ENCODE measurements at regions not wholly inside any gene's neighbourhood (a gene's known extent, or its start where the extent isn't known, plus 50 kb on each side); places are given as distances from the start of the nearest gene placed in this dataset.

DNA sequence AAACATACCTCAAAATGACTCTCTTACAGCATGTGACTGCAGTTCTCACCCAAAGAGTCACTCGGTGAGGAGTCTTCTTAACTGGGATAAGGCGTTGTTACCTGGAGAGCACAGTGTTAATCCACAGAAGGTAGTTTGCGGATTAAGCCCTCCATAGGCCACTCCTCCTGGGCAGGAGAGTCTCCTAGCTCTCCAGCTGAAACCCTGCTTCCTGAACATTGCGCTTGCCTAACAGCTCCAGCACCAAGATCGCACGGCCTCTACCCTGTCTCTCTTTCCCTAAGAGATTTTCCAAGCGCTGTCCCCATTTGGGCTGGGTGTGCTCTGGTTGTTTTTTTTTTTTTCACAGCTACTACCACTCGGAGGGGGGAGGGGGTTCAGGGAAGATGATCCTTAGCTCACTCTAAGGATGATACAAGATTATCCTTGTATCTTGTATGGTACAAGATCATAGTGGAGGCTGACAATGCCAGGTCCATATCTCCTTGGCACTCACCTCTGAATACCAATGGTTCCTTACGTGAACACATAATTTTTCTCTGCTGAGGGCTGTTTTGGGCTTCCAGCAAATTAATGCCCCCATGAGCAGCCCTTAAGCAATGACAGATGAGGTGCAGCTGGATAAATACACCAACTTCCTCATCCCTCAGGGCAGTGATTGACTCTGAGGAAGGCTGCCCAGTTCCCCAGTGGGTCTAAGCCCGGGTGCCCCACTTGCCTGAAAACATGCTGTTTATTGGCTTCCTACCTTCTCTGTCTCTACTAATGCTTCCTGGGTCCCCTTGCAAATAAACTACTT lies 185.2 kb upstream of the TSC22D2 start:
- Histone ChIP-seq H3K36me3 (no peaks in the 10 kb centered on the region), H3K27ac (no peak overlapping the region), H3K4me2 (no peak overlapping the region), H3K9me3 (peaks cover 3% of the 10 kb centered on the region; the same call in 1 of the 2 replicates), H3K27me3 (no peaks in the 10 kb centered on the region), H3K4me1 (no peaks in the 10 kb centered on the region), H3K4me3 (no peak overlapping the region), H3K9ac (no peak overlapping the region), H4K20me1 (no peaks in the 10 kb centered on the region)
- no peak for TF ChIP-seq Cebpa-rat (IDR thresholded peaks at IDR 0.05)

DNA sequence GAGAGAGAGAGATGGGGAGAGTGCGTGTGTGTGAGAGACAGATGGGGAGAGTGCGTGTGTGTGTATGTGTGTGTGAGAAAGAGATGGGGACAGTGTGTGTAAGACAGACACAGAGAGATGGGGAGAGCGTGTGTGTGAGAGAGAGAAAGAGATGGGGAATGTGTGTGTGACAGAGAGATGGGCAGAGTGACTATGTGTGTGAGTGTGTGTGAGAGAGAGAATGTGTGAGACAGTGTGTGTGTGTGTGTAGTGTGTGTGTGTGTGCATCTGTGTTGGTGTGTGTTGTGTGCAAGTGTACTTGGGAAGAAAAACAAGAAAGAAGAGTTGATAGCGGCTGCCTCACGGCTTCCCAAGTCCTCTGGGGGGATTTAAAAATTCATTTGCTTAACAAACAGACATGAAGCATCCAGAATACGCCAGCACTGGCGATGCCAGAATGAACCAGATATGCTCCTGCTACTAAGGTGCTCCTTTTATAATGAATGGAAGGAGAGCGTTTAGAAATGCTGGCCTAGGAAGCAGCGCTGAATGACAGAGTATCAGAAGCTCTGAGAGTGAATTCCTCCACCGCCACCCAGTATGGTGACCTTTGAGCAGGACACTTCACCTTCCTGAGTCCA lies 186.1 kb upstream of the TSC22D2 start:
- Histone ChIP-seq H3K27ac (no peak overlapping the region), H3K4me2 (no peak overlapping the region), H3K9ac (no peak overlapping the region), H3K4me3 (no peak overlapping the region), H3K36me3 (no peaks in the 10 kb centered on the region), H4K20me1 (no peaks in the 10 kb centered on the region), H3K27me3 (no peaks in the 10 kb centered on the region), H3K4me1 (no peaks in the 10 kb centered on the region), H3K9me3 (peaks cover 5% of the 10 kb centered on the region; the same call in 1 of the 2 replicates)
- TF ChIP-seq Cebpa-rat (IDR thresholded peaks at IDR 0.05), result no peak

DNA sequence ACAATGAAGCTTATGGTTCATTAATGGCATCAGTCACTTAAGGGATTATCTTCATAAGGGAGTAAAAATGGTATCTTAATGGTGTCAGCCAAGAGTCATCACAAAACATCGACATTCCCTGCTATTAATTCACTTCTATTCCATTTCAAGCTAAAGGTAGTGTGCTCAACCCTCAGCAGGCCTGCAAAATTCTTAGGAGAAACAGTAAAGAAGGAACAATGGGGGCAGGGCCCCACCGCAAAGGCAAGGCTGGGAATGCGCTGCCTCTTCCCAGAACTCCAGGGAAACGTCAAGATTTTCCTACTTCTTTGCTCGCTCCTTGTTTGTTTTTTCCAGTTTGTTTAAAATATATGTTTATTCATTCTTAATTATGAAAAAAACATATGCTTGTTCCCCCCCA lies 187.3 kb upstream of the TSC22D2 start:
- no peaks in the 10 kb centered on the region for H3K36me3 ChIP-seq
- peak overlapping the region; percentile 27; the same call in 1 of the 2 replicates for H3K4me2 ChIP-seq
- H3K9ac ChIP-seq, result no peak overlapping the region
- no peak overlapping the region for H3K4me3 ChIP-seq
- H3K27me3 ChIP-seq, result no peaks in the 10 kb centered on the region
- H3K9me3 ChIP-seq, result peaks cover 5% of the 10 kb centered on the region; the same call in 1 of the 2 replicates
- no peaks in the 10 kb centered on the region for H3K4me1 ChIP-seq
- H4K20me1 ChIP-seq, result no peaks in the 10 kb centered on the region
- no peak overlapping the region for H3K27ac ChIP-seq
- no peak for TF ChIP-seq Cebpa-rat (IDR thresholded peaks at IDR 0.05)

DNA sequence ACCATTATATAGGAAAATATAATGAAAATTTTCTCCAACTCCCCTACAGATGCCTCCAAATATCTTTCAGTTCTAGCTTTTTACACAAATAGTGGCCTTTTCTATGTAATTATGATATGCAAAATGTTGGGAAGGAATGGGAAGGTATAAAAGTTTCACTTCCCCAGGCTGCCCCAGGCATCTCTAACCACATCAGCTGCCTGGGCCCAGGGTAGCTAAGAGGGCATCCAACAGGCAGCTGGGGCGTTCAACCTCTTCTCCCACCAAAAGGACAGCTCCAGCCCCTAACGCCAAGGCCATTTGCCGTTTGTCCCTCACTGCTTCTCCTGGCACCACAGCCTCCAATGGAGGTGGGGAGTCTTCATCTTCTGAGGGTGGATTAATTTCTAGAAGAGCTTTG lies 188.1 kb upstream of the TSC22D2 start:
- Histone ChIP-seq H3K36me3 (no peaks in the 10 kb centered on the region), H3K9ac (no peak overlapping the region), H4K20me1 (no peaks in the 10 kb centered on the region), H3K4me3 (no peak overlapping the region), H3K9me3 (peaks cover 5% of the 10 kb centered on the region; the same call in 1 of the 2 replicates), H3K27ac (no peak overlapping the region), H3K27me3 (no peaks in the 10 kb centered on the region), H3K4me2 (no peak overlapping the region; the same call in 1 of the 2 replicates), H3K4me1 (no peaks in the 10 kb centered on the region)
- TF ChIP-seq Cebpa-rat (IDR thresholded peaks at IDR 0.05), result no peak

DNA sequence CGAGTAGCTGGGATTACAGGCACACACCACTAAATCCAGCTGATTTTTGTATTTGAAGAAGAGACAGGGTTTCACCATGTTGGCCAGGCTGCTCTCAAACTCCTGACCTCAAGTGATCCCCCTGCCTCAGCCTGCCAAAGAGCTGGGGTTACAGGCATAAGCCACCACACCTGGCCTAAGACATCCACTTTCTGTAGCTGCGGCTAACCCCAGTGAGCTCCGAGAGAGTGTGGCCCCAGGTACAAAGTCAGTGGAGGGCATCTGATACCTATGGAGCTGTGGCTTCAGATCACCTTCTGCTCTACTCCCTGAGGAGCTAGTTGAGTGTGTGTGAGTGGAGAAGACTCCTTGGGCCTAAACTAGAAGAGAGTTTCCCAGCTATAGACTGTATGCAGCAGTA lies 189.3 kb upstream of the TSC22D2 start:
- H3K27me3 ChIP-seq, result no peaks in the 10 kb centered on the region
- no peaks in the 10 kb centered on the region for H3K36me3 ChIP-seq
- H3K9me3 ChIP-seq, result peaks cover 5% of the 10 kb centered on the region; the same call in 1 of the 2 replicates
- H3K9ac ChIP-seq, result no peak overlapping the region
- no peaks in the 10 kb centered on the region for H3K4me1 ChIP-seq
- no peak for TF ChIP-seq Cebpa-rat (IDR thresholded peaks at IDR 0.05)
- no peaks in the 10 kb centered on the region for H4K20me1 ChIP-seq
- no peak overlapping the region for H3K4me2 ChIP-seq
- H3K4me3 ChIP-seq, result no peak overlapping the region
- H3K27ac ChIP-seq, result no peak overlapping the region

DNA sequence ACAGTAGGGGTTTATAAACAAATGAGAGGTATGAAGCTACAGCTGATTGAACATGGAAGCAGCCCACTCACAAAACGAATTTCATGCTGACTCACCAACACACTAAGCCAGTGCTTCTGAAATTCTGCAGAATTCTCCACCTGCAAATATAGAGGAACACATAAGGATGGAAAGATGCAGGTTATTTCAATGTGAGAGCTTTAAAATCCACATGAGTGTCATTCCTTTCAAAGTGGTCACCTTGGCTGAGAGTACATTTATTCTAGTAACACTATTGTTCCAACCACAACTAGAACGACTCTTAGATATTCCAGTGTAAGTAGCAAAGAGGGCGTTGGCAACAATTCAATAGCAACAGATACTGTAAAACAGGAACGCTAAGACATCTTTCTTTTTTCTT lies 189.9 kb upstream of the TSC22D2 start:
- no peak overlapping the region for H3K4me2 ChIP-seq
- no peak overlapping the region for H3K9ac ChIP-seq
- H3K27me3 ChIP-seq, result no peaks in the 10 kb centered on the region
- peaks cover 5% of the 10 kb centered on the region; the same call in 1 of the 2 replicates for H3K9me3 ChIP-seq
- H3K4me3 ChIP-seq, result no peak overlapping the region
- H3K27ac ChIP-seq, result no peak overlapping the region
- no peak for TF ChIP-seq Cebpa-rat (IDR thresholded peaks at IDR 0.05)
- H3K36me3 ChIP-seq, result no peaks in the 10 kb centered on the region
- H3K4me1 ChIP-seq, result no peaks in the 10 kb centered on the region
- no peaks in the 10 kb centered on the region for H4K20me1 ChIP-seq

DNA sequence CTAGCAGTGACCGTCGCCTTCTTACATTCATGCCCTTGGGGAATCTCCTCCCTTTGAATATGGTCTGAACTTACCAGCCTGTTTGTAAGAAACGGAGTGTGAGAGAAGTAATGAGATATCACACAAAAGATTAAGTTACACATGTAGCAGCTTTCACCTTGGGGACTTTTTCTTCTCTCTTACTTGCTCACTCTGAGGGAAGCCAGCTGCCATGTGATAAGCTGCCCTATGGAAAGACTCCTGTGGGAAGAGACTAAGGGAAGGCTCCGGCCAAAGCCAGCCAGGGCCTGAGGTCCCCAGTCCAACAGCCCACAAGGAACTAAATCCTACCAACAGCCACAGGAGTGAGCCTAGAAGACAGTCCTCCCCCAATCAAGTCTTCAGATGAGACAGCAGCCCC lies 190.4 kb upstream of the TSC22D2 start:
- Histone ChIP-seq H3K9ac (no peak overlapping the region), H3K4me3 (no peak overlapping the region), H3K4me1 (no peaks in the 10 kb centered on the region), H3K36me3 (no peaks in the 10 kb centered on the region), H3K27ac (no peak overlapping the region), H3K27me3 (no peaks in the 10 kb centered on the region), H3K4me2 (no peak overlapping the region), H3K9me3 (peaks cover 5% of the 10 kb centered on the region; the same call in 1 of the 2 replicates), H4K20me1 (no peaks in the 10 kb centered on the region)
- TF ChIP-seq Cebpa-rat (IDR thresholded peaks at IDR 0.05), result no peak

DNA sequence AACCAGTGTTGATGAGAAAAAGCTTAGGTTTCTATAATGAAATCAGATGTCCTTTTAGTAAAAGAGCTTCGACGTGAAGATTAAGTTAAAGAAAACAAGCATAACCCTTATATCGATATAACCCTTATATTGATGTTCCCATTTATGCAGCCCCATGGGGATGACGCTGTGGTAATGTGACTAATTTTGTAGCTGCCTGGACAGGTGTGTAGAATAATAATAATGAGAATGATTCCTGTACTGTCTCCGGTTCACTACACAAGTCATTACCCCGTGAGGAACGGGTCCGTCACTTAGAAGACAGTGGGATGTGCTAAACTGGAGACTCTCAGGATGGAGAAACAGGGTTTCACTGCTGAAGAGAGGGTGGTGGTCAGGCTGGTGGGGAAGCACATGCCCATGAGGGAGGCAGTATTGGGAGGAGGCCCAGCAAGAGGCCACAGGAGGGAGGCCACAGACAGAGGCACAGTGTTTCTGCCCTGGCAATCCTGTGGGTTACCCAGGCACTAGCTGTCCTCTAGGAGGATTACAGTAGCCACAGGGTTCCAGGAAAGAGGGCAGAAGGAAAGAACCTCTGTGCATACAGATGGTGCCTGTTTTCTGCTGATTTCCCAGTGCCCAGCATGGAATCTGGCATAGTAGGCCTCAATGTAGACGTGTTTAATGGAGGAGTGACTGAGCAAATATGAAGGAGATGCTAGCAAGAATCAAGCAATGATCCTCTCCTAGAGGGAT lies 191.1 kb upstream of the TSC22D2 start:
- H4K20me1 ChIP-seq, result no peaks in the 10 kb centered on the region
- H3K9ac ChIP-seq, result no peak overlapping the region
- no peaks in the 10 kb centered on the region for H3K27me3 ChIP-seq
- H3K4me2 ChIP-seq, result no peak overlapping the region
- H3K4me3 ChIP-seq, result no peak overlapping the region
- H3K36me3 ChIP-seq, result no peaks in the 10 kb centered on the region
- peaks cover 5% of the 10 kb centered on the region; the same call in 1 of the 2 replicates for H3K9me3 ChIP-seq
- H3K27ac ChIP-seq, result no peak overlapping the region
- H3K4me1 ChIP-seq, result no peaks in the 10 kb centered on the region
- no peak for TF ChIP-seq Cebpa-rat (IDR thresholded peaks at IDR 0.05)

DNA sequence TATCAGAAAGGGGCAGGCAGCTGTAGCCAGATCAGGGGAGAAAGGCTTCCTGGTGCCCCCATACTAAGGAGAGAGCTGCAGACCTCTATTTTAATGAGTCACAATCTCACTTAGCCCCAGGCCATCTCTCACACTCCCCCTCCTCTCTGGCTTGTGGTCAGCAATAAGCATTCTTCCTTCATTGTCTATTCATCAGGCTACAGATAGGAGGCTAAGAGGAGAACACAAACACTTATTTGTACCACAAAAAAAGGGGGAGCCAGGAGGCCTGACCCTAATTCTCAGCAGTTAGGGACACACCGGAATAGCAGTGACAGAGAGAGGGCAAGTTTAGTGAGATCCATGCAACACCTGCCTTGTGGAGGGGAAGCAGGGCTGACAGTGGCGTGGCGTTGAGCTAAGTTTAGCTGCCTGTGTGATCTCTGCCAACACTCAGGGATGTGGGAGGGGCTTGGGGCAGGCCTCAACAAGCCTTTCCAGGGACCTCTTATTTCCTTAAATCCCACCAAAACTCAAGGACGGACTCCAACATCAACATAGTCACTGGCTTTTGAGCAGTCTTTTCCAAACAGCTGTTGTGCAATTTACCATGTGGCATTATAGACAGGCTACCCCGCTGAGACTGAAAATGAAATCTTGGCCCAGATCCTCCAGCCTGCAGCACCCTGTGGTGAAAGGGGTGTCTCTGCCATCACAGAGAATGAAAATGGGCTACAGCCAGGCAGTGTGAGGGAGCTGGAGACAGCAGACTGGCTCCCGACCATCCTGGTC lies 191.9 kb upstream of the TSC22D2 start:
- no peak for TF ChIP-seq Cebpa-rat (IDR thresholded peaks at IDR 0.05)
- no peak overlapping the region for H3K9ac ChIP-seq
- H3K4me1 ChIP-seq, result no peaks in the 10 kb centered on the region
- H4K20me1 ChIP-seq, result no peaks in the 10 kb centered on the region
- H3K27ac ChIP-seq, result no peak overlapping the region
- H3K9me3 ChIP-seq, result peaks cover 5% of the 10 kb centered on the region; the same call in 1 of the 2 replicates
- no peak overlapping the region for H3K4me2 ChIP-seq
- no peaks in the 10 kb centered on the region for H3K36me3 ChIP-seq
- no peak overlapping the region for H3K4me3 ChIP-seq
- no peaks in the 10 kb centered on the region for H3K27me3 ChIP-seq

Measured in BLaER1 (cell line).